H54 (cell line): ENCODE measurements at regions not wholly inside any gene's neighbourhood (a gene's known extent, or its start where the extent isn't known, plus 50 kb on each side); places are given as distances from the start of the nearest gene placed in this dataset.

Source experiments
- DNase-seq: peaks from one replicate; pipeline ENCODE4 v3.0.0; 2011; ENCODE audit warnings: low spot score, mixed read lengths; ENCODE audit not compliant: insufficient read length
- FAIRE-seq: peaks from 3 replicates; lab custom pipeline; 2011; peaks lifted over from hg19 to GRCh38; lab: Jason Lieb, UNC
- POLR2A ChIP-seq: IDR thresholded peaks from 2 replicates; pipeline ENCODE4 v1.6.1; 2011; ENCODE audit warnings: low read depth, mild to moderate bottlenecking, low read length

DNA sequence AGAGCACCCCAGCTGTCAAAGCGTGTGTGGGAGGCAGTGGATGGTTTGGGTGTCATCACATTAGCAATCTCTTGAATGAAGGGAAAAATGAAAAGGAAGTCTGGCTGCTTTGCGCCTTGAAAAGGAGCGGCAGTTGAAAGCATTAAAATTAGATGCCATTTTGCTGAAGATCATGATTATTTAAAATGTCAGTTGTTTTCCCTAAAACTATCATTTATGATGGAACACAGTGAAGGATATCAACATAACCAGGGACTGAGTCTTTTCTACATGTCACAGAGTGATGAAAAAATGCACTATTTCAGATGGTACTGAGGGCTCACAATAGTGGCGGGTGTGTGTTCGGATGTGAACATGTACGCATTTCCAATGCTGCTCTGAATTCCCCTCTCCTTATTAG is 450.2 kb upstream of the CPEB2 start:
- DNase-seq (no peak), FAIRE-seq (no peak)
- no peak for TF ChIP-seq POLR2A

DNA sequence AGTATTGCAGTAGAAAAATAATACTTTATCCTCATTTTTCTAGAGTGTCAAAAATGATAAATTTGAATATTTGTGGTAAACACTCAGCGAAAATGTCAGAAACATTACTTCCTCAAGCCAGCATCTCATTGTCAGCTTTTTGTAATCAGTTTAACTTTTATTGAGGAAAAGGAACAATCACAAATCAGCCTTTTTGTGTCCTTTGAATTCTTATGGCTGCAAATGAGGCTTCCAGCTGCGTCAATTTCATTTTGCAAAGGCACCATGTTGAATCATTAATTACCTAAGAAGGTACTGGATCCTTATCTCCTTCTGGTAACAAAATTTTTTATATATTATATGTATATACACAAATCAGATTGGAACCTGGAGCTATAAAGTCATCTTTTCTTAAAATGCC is 442.6 kb upstream of the CPEB2 start:
- no peak for TF ChIP-seq POLR2A
- DNase-seq (no peak), FAIRE-seq (no peak)

GRCh38 chr4:14560577-14560976 is 441.7 kb upstream of the CPEB2 start:
- no peak for TF ChIP-seq POLR2A
- DNase-seq (no peak), FAIRE-seq (no peak)

GRCh38 chr4:14562901-14563300 is 439.4 kb upstream of the CPEB2 start:
- DNase-seq = no peak
- no peak for TF ChIP-seq POLR2A
- FAIRE-seq = no peak

GRCh38 chr4:14564281-14564680 is 438.0 kb upstream of the CPEB2 start:
- no peak for FAIRE-seq
- TF ChIP-seq POLR2A = no peak
- no peak for DNase-seq

DNA sequence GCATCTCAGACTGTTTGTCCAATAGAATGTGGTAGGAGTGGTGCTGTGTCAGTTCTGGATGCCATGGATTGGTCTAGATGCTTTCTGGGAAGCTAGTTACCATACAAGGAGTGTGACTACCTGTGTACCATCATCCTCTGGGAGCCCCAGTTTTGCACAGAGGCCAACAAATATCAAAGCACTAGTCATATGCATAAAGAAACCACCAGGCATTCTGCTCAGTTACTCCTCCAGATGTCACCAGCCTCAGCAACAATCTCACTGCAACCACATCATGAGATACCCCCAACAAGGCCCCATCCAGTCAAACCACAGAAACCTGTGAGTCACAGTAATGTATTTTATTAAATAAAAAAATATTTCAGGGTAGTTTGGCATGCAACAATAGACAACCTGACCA is 435.8 kb upstream of the CPEB2 start:
- DNase-seq (no peak), FAIRE-seq (no peak)
- no peak for TF ChIP-seq POLR2A

- TF ChIP-seq POLR2A = no peak
- FAIRE-seq = no peak
- DNase-seq = no peak
Measured at GRCh38 chr4:14568351-14568750, 433.9 kb upstream of the CPEB2 start.

DNA sequence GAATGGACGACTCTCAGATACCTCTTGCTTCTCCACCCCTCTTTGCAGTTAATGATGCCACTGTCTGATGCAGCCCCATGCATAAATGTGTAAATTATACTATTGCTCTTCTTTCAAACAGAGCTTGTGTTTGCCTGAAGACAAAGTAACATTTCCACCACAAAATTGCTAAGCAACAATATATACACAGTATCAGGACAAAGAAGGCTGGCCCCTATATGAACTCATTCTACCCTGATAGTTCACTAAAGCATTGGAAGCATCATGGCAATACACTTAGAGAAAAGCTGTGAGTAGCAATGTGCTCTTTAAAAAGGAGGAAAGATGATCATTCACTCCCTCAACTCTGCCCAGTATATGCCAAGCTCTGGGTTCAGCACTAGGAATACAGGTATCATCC is 427.0 kb upstream of the CPEB2 start:
- TF ChIP-seq POLR2A = no peak
- no peak for DNase-seq
- FAIRE-seq = no peak

- DNase-seq (no peak), FAIRE-seq (no peak)
- no peak for TF ChIP-seq POLR2A
Measured at GRCh38 chr4:14575919-14576318, 426.4 kb upstream of the CPEB2 start.

- TF ChIP-seq POLR2A = no peak
- DNase-seq (no peak), FAIRE-seq (no peak)
Measured at GRCh38 chr4:14580061-14580460, 422.2 kb upstream of the CPEB2 start.

- FAIRE-seq = no peak
- DNase-seq = no peak
Measured at GRCh38 chr4:14581741-14582140, 420.5 kb upstream of the CPEB2 start.

DNA sequence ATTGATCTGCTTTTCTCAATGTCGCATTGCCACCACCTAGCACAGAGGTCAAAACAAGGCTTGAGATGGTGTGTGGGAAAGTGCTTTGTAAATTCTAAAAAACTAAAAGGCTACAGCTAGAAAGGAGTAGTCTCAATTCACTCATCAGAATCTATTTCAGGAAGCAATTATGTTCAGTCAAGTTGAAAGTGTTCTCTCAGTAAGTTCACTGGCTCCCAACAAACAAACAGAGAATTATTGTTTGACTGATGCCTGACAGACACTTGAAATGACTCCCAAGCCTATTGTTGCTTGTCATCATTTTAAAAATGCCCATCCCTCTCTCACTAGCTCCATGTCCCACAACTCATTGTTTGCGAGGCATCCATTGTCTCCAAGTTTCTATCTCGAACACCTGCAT is 419.6 kb upstream of the CPEB2 start:
- FAIRE-seq (no peak), DNase-seq (no peak)
- TF ChIP-seq POLR2A = no peak

More at GRCh38 chr4:14581741-14582140, 420.5 kb upstream of the CPEB2 start:
- TF ChIP-seq POLR2A = no peak

DNA sequence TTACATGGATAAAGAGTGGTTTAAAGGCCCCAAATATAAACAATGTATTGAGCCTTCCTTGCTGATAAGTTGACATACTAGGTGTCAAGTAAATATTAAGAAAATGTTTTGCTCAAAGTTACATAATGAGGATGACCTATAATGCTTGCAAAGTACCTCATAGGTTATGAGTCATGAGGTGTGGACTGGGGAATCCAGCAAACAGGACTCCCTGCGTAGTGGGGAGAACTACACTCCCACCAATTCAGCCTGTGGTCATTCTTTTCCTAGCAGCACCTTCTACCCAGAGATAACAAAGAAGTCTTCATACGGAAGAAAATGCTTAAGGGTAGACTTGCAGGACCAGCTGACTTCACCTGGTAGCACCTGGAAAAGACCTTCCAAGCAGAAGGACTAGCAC is 418.9 kb upstream of the CPEB2 start:
- no peak for FAIRE-seq
- no peak for DNase-seq
- no peak for TF ChIP-seq POLR2A

DNA sequence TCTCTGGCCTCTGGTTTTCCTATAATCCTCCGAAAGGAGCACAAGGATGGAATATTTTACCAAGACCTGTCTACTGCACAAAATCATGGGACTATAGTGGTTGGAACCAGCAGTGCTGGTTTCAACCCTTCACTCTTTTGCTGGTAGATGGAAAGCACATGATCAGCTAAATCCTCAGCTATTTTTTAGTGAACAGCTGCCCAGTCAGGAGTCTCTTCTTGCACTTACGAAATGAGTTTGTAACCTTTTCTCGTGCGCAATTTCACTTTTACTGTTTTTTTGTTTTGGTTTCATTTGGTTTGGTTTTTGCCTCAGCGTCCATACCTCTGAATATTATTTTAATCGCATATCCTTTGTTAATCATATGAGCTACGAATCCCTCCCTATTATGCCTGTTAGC is 418.5 kb upstream of the CPEB2 start:
- FAIRE-seq = no peak
- DNase-seq = no peak
- TF ChIP-seq POLR2A = no peak

GRCh38 chr4:14592950-14593349 is 409.3 kb upstream of the CPEB2 start:
- DNase-seq (no peak), FAIRE-seq (no peak)
- no peak for TF ChIP-seq POLR2A

DNA sequence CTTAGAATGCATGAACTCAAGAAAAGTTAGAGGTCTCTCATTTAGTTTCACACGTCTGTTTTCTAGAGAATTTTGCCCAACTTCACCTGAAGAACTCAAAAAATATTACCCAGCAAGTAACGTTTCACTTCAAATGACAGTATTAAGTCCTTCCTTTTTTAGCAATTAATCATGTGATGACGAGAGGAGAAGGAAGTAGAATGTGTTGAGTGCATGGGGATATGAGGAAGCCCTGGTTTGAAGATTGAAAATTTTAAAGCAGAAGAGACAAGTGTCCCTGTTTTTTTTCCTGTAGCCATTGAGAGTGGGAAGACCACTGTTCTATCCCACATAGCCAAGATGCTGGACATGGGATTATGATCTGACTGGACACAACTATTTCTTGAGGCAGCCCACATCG is 406.3 kb upstream of the CPEB2 start:
- DNase-seq = no peak
- TF ChIP-seq POLR2A = no peak
- FAIRE-seq = no peak
